ENCODE measurements at regions not wholly inside any gene's neighbourhood (a gene's known extent, or its start where the extent isn't known, plus 50 kb on each side); places are given as distances from the start of the nearest gene placed in this dataset.

DNA sequence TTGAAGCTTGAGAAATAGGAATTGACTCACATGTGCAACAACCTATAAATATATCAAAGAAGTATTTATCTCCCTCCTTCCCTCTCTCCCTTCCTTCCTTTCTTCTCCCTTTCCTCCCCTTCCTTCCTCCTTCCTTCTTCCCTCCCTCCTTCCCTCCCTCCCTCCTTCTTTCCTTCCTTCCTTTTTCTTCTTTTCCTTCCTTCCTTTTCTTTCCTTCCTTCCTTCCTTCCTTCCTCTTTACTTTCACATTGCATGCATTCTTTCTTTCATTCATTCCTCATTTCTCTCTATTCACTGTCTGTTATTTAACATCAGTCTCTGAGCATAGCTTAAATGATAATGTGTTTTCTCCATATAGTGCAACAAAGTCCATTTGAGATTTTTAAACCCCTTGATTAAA, 214.2 kb downstream of the CHRM3 start:
- TF ChIP-seq CTCF (conservative IDR thresholded peaks at IDR 0.05 in 1 of 2, IDR thresholded peaks at IDR 0.05 in 1 of 2; ENCODE audit: low read depth in 1 of 2, low read length in 2 of 2) (no peak), EZH2 (IDR thresholded peaks at IDR 0.05; ENCODE audit: low read length, missing control alignments) (no peak)
